ENCODE measurements at regions not wholly inside any gene's neighbourhood (a gene's known extent, or its start where the extent isn't known, plus 50 kb on each side); places are given as distances from the start of the nearest gene placed in this dataset.

GRCh38 chr4:125729171-125729570 is 414.4 kb downstream of the FAT4 start:
- no peaks in the 10 kb centered on the region for H3K36me3 ChIP-seq (ENCODE audit: control insufficient read depth in 1 of 2, insufficient read depth in 2 of 2, low read length in 1 of 2)
- ATAC-seq (ENCODE audit: low FRiP score), result no peak
- no peak overlapping the region for H3K4me3 ChIP-seq (ENCODE audit: low read length in 2 of 2)
- no peaks in the 10 kb centered on the region for H3K9me3 ChIP-seq (ENCODE audit: control insufficient read depth, low read length)
- no peak overlapping the region for H3K27ac ChIP-seq (ENCODE audit: low read depth in 1 of 2, low read length in 2 of 2)
- no peak for DNase-seq
- H3K4me1 ChIP-seq (ENCODE audit: control insufficient read depth in 1 of 2, insufficient read depth in 2 of 2, low read length in 2 of 2), result no peaks in the 10 kb centered on the region
- intact Hi-C loops (cut with DNase I), result no loop called here
- H3K27me3 ChIP-seq (ENCODE audit: control insufficient read depth in 1 of 2, insufficient read depth in 2 of 2, low read length in 1 of 2), result no peaks in the 10 kb centered on the region

- intact Hi-C loops (cut with DNase I), result no loop called here
- DNase-seq, result no peak
- no peaks in the 10 kb centered on the region for H3K36me3 ChIP-seq (ENCODE audit: control insufficient read depth in 1 of 2, insufficient read depth in 2 of 2, low read length in 1 of 2)
- WGBS, 2 donors, result 82 to 89% methylated on average over 1 of the region's 1 CpG
- no peaks in the 10 kb centered on the region for H3K9me3 ChIP-seq (ENCODE audit: control insufficient read depth, low read length)
- no peaks in the 10 kb centered on the region for H3K4me1 ChIP-seq (ENCODE audit: control insufficient read depth in 1 of 2, insufficient read depth in 2 of 2, low read length in 2 of 2)
- H3K27me3 ChIP-seq (ENCODE audit: control insufficient read depth in 1 of 2, insufficient read depth in 2 of 2, low read length in 1 of 2), result no peaks in the 10 kb centered on the region
- H3K27ac ChIP-seq (ENCODE audit: low read depth in 1 of 2, low read length in 2 of 2), result no peak overlapping the region
- no peak overlapping the region for H3K4me3 ChIP-seq (ENCODE audit: low read length in 2 of 2)
- no peak for ATAC-seq (ENCODE audit: low FRiP score)
Observed at GRCh38 chr4:125732632-125733031, 417.9 kb downstream of the FAT4 start.

- ATAC-seq (ENCODE audit: low FRiP score) (no peak), DNase-seq (no peak)
- no peaks in the 10 kb centered on the region for H3K27me3 ChIP-seq (ENCODE audit: control insufficient read depth in 1 of 2, insufficient read depth in 2 of 2, low read length in 1 of 2)
- H3K27ac ChIP-seq (ENCODE audit: low read depth in 1 of 2, low read length in 2 of 2), result no peak overlapping the region
- no peak overlapping the region for H3K4me3 ChIP-seq (ENCODE audit: low read length in 2 of 2)
- intact Hi-C loops (cut with DNase I), result no loop called here
- H3K9me3 ChIP-seq (ENCODE audit: control insufficient read depth, low read length), result no peaks in the 10 kb centered on the region
- H3K36me3 ChIP-seq (ENCODE audit: control insufficient read depth in 1 of 2, insufficient read depth in 2 of 2, low read length in 1 of 2), result no peaks in the 10 kb centered on the region
- 93 to 94% methylated on average over 5 of the region's 5 CpGs for WGBS, 2 donors
- H3K4me1 ChIP-seq (ENCODE audit: control insufficient read depth in 1 of 2, insufficient read depth in 2 of 2, low read length in 2 of 2), result no peaks in the 10 kb centered on the region
Observed at GRCh38 chr4:125734504-125734903, 419.7 kb downstream of the FAT4 start.

- Histone ChIP-seq H3K4me3 (ENCODE audit: low read length in 2 of 2) (no peak overlapping the region), H3K4me1 (ENCODE audit: control insufficient read depth in 1 of 2, insufficient read depth in 2 of 2, low read length in 2 of 2) (no peaks in the 10 kb centered on the region), H3K9me3 (ENCODE audit: control insufficient read depth, low read length) (no peaks in the 10 kb centered on the region), H3K27ac (ENCODE audit: low read depth in 1 of 2, low read length in 2 of 2) (no peak overlapping the region), H3K27me3 (ENCODE audit: control insufficient read depth in 1 of 2, insufficient read depth in 2 of 2, low read length in 1 of 2) (no peaks in the 10 kb centered on the region), H3K36me3 (ENCODE audit: control insufficient read depth in 1 of 2, insufficient read depth in 2 of 2, low read length in 1 of 2) (no peaks in the 10 kb centered on the region)
- 51 to 53% methylated on average over 4 of the region's 4 CpGs for WGBS, 2 donors
- no peak for DNase-seq
- intact Hi-C loops (cut with DNase I), result no loop called here
- no peak for ATAC-seq (ENCODE audit: low FRiP score)
Observed at GRCh38 chr4:125735102-125735501, 420.3 kb downstream of the FAT4 start.

GRCh38 chr4:125736057-125736456 is 421.3 kb downstream of the FAT4 start:
- Histone ChIP-seq H3K27me3 (ENCODE audit: control insufficient read depth in 1 of 2, insufficient read depth in 2 of 2, low read length in 1 of 2) (no peaks in the 10 kb centered on the region), H3K4me3 (ENCODE audit: low read length in 2 of 2) (no peak overlapping the region), H3K27ac (ENCODE audit: low read depth in 1 of 2, low read length in 2 of 2) (no peak overlapping the region), H3K36me3 (ENCODE audit: control insufficient read depth in 1 of 2, insufficient read depth in 2 of 2, low read length in 1 of 2) (no peaks in the 10 kb centered on the region), H3K4me1 (ENCODE audit: control insufficient read depth in 1 of 2, insufficient read depth in 2 of 2, low read length in 2 of 2) (no peaks in the 10 kb centered on the region), H3K9me3 (ENCODE audit: control insufficient read depth, low read length) (no peaks in the 10 kb centered on the region)
- no peak for ATAC-seq (ENCODE audit: low FRiP score)
- intact Hi-C loops (cut with DNase I), result no loop called here
- 95% methylated on average over 1 of the region's 1 CpG for WGBS, 2 donors
- DNase-seq, result no peak

DNA sequence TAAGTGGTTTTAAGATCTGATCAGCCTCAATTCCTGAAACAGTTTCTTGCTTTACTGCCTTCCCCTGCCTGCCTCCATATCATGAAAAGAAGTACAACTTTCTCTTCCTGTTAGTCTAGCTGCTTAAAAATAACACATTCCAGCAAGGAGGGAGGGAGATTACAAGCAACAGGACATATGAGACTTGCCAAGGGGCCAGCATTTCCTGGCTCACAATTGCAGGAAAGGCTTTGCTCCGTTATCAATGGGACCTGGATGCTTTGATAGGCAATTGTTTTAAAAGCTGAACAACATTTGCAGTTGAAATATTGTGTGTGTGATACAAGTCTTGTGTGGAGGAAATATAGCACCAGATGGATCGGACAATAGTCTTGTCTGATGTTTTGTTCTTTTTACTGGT is 425.0 kb downstream of the FAT4 start:
- 21 to 25% methylated on average over 2 of the region's 2 CpGs for WGBS, 2 donors
- H3K9me3 ChIP-seq (ENCODE audit: control insufficient read depth, low read length), result no peaks in the 10 kb centered on the region
- no peaks in the 10 kb centered on the region for H3K36me3 ChIP-seq (ENCODE audit: control insufficient read depth in 1 of 2, insufficient read depth in 2 of 2, low read length in 1 of 2)
- no peak overlapping the region for H3K27ac ChIP-seq (ENCODE audit: low read depth in 1 of 2, low read length in 2 of 2)
- H3K4me3 ChIP-seq (ENCODE audit: low read length in 2 of 2), result no peak overlapping the region
- no peak for DNase-seq
- ATAC-seq (ENCODE audit: low FRiP score), result no peak
- intact Hi-C loops (cut with DNase I), result loop anchor here in 1 of 2 donors (5.0 kb wide), 1 partner anchor 217 kb away; no protein-coding TSS in a partner anchor
- H3K27me3 ChIP-seq (ENCODE audit: control insufficient read depth in 1 of 2, insufficient read depth in 2 of 2, low read length in 1 of 2), result no peaks in the 10 kb centered on the region
- H3K4me1 ChIP-seq (ENCODE audit: control insufficient read depth in 1 of 2, insufficient read depth in 2 of 2, low read length in 2 of 2), result no peaks in the 10 kb centered on the region

GRCh38 chr4:125741825-125742452 is 427.2 kb downstream of the FAT4 start:
- no peak for ATAC-seq (ENCODE audit: low FRiP score)
- intact Hi-C loops (cut with DNase I), result loop anchor here (2.0 to 5.0 kb wide), 2 partner anchors 220 to 429 kb away; no protein-coding TSS in a partner anchor
- no peak for DNase-seq
- WGBS, 2 donors, result 68 to 70% methylated on average over 8 of the region's 8 CpGs
- H3K4me1 ChIP-seq (ENCODE audit: control insufficient read depth in 1 of 2, insufficient read depth in 2 of 2, low read length in 2 of 2), result no peaks in the 10 kb centered on the region
- no peaks in the 10 kb centered on the region for H3K27me3 ChIP-seq (ENCODE audit: control insufficient read depth in 1 of 2, insufficient read depth in 2 of 2, low read length in 1 of 2)
- no peaks in the 10 kb centered on the region for H3K9me3 ChIP-seq (ENCODE audit: control insufficient read depth, low read length)
- no peak overlapping the region for H3K4me3 ChIP-seq (ENCODE audit: low read length in 2 of 2)
- H3K36me3 ChIP-seq (ENCODE audit: control insufficient read depth in 1 of 2, insufficient read depth in 2 of 2, low read length in 1 of 2), result no peaks in the 10 kb centered on the region
- no peak overlapping the region for H3K27ac ChIP-seq (ENCODE audit: low read depth in 1 of 2, low read length in 2 of 2)

DNA sequence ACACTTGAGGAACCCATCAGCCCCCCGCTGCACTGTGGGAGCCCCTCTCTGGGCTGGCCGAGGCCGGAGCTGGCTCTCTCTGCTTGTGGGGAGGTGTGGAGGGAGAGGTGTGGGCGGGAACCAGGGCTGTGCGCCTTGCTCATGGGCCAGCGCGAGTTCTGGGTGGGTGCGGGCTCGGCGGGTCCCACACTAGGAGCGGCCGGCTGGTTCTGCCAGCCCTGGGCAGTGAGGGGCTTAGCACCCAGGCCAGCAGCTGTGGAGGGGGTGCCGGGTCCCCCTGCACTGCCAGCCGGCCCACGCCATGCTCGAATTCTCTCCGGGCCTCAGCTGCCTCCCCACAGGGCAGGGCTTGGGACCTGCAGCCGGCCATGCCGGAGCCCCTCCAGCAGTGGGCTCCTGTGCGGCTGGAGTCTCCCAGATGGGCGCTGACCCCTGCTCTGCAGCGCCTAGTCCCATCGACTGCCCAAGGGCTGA is 430.2 kb downstream of the FAT4 start:
- ATAC-seq (ENCODE audit: low FRiP score) (no peak), DNase-seq (peak in 1 of 2 donors; percentile 71)
- WGBS, 2 donors, result 97% methylated on average over 20 to 23 of the region's 23 CpGs
- no peaks in the 10 kb centered on the region for H3K27me3 ChIP-seq (ENCODE audit: control insufficient read depth in 1 of 2, insufficient read depth in 2 of 2, low read length in 1 of 2)
- H3K4me3 ChIP-seq (ENCODE audit: low read length in 2 of 2), result no peak overlapping the region
- no peaks in the 10 kb centered on the region for H3K36me3 ChIP-seq (ENCODE audit: control insufficient read depth in 1 of 2, insufficient read depth in 2 of 2, low read length in 1 of 2)
- intact Hi-C loops (cut with DNase I), result loop anchor here in 1 of 2 donors (5.0 kb wide), 1 partner anchor 223 kb away; no protein-coding TSS in a partner anchor
- H3K4me1 ChIP-seq (ENCODE audit: control insufficient read depth in 1 of 2, insufficient read depth in 2 of 2, low read length in 2 of 2), result no peaks in the 10 kb centered on the region
- H3K27ac ChIP-seq (ENCODE audit: low read depth in 1 of 2, low read length in 2 of 2), result no peak overlapping the region
- no peaks in the 10 kb centered on the region for H3K9me3 ChIP-seq (ENCODE audit: control insufficient read depth, low read length)

GRCh38 chr4:125749354-125749753 is 434.6 kb downstream of the FAT4 start:
- Histone ChIP-seq H3K27me3 (ENCODE audit: control insufficient read depth in 1 of 2, insufficient read depth in 2 of 2, low read length in 1 of 2) (no peaks in the 10 kb centered on the region), H3K27ac (ENCODE audit: low read depth in 1 of 2, low read length in 2 of 2) (no peak overlapping the region), H3K4me3 (ENCODE audit: low read length in 2 of 2) (no peak overlapping the region), H3K4me1 (ENCODE audit: control insufficient read depth in 1 of 2, insufficient read depth in 2 of 2, low read length in 2 of 2) (peaks cover 0 to 1% of the 10 kb centered on the region in 2 donors), H3K36me3 (ENCODE audit: control insufficient read depth in 1 of 2, insufficient read depth in 2 of 2, low read length in 1 of 2) (no peaks in the 10 kb centered on the region), H3K9me3 (ENCODE audit: control insufficient read depth, low read length) (no peaks in the 10 kb centered on the region)
- DNase-seq, result no peak
- intact Hi-C loops (cut with DNase I), result no loop called here
- ATAC-seq (ENCODE audit: low FRiP score), result no peak
